H4 (cell line): ENCODE measurements at regions not wholly inside any gene's neighbourhood (a gene's known extent, or its start where the extent isn't known, plus 50 kb on each side); places are given as distances from the start of the nearest gene placed in this dataset.
"Not testable (repeated sequence)": the region's sequence is repeated elsewhere in the genome, so short reads cannot be mapped to it uniquely, and the experiment has no call there.

Source experiments
- DNase-seq: peaks from one replicate; pipeline ENCODE4 v3.0.0-alpha.2; 2015; ENCODE audit warnings: low spot score

DNA sequence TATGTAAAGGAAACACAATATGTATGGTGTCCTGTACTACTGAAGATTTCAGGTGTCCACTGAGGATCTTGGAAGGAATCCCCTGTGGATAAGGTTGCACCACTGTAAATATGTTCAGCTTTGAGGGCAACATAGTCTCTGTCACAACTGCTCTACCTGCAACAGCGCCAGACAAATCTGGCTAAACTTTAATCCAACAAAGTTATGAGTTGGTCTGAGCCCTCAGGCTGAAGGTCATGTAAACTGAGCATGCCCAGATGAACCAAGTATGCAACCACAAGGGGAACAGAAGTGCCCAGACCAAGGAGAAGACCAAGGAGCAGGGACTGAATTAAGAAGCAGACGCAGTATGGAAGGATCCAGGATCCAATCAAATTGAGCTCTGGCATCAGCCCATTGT lies 135.0 kb upstream of the ZNF658 start:
- not testable (repeated sequence) for DNase-seq

DNA sequence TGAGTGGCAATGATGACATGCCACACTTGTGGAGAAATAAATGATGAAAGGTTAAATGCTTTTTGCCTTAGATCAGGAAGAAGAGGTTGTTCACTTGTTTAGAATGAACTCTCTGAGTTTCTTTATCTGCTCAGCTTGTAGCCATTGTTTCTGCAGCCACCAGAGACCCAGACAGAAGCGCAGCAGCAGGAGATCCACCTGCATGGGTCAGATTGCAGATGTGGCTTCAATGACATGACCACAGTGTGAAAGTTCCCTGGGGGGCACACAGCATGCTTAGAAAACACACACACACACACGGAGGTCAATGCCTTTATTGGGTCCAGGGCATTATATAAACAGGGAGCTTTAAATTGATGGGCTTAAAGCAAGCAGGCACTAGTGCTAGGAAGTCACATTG lies 129.0 kb upstream of the ZNF658 start:
- not testable (repeated sequence) for DNase-seq

DNA sequence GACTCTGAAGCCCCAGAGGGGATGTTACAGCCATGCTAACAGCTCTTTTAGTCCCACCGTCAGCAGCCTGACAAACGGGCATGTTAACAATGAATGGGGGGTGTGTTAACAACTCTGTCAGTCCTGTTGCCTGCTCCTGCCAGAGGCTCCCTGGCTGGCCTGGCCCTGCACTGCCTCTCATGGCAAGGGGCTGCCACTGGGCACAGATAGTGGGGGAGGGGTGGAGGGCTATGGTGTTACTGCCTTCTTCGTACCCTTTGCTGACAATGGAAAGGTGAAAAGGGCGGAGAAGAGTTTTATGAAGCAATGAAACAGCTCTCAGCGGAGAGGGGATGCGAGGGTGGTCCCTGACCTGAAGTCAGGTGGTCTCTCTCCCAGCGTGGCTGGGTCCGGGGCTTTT lies 125.9 kb upstream of the ZNF658 start:
- peak; percentile 6 for DNase-seq

DNA sequence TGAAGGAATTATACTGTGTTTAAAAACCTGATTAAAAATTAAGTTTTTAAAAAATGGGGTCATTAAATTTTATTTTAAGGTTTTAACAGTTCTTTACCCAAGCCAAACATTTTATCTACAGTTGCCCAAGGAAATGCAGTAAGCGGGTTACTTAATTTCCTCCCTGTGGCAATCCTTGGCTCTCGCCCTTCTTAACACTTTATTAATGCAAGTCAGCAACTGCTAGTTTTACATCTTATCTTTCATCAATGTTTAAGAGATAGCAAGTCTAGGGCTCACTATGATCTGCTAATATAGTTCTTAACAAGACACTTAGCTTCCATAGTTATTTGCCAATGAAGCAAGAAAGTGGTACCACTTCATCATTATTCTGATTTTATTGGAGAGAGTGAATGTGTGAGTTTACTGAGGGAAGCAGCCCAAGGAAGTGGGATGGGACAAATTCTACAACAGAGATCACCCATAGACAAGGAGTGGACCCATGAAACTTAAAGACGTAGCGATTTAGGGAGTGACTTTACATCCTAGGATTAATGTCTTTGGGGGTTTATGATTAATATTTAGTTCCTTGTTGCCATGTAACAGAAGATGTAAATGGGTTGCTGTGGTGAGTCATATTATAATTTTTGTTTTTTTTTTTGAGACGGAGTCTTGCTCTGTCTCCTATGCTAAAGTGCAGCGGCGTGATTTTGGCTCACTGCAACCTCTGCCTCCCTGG lies 120.4 kb upstream of the ZNF658 start:
- not testable (repeated sequence) for DNase-seq

DNA sequence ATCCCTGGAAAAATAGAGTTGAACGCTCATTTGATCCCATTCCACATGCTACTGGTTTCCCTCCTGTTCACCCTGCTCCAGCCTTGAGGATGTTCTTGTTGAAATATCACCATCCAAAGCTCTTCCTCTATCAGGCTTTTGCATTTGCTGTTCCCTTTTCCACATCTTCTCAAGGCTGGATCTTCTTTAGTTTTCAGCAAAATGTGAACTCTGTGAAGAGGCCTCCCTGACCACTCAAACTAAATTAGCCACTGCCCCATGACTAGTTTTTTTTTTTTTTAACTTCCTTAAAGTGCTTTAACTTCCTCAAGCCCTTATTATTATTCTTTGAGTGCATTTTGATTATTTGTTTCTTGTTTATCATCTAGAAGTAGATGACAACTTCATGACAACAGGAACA lies 119.3 kb upstream of the ZNF658 start:
- DNase-seq: not testable (repeated sequence)

GRCh38 chr9:66782010-66782409 lies 118.5 kb upstream of the ZNF658 start:
- not testable (repeated sequence) for DNase-seq

DNA sequence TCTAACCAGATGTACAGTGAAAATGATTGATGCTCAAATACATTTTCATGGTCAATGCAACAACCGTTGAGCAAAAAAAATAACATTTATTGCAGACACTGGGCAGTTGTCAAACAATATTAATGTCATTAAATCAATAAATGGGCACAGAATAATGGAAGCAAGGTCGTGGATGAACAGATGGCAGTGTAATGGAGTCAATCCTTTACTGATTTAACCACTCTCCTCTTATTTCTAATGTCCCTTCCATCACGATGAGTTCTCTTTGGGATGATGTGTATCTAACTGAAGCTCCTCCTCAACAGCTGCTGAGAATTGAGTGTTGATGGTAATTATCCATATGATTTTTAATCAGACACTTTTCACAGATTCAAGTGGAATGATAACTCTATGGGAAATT lies 114.9 kb upstream of the ZNF658 start:
- not testable (repeated sequence) for DNase-seq

GRCh38 chr9:66791092-66791750 lies 109.3 kb upstream of the ZNF658 start:
- DNase-seq: not testable (repeated sequence)

DNA sequence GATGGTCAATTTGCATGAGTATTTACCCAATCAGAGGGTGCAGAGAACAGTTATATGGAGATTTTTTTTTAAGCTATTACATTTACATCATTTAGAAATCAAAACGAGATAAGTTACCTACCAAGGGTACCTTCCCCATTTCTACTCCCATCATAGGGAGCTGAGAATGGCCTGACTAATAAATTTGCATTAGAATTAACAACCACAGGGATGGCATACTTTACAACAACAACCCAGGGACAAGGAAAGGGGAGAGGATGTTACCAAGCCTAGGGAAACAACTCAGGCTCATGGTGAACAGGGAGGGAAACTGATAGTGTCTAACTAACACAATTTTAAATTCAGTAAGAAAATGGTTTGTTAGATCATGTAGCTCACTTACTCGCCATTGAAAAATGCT lies 105.8 kb upstream of the ZNF658 start:
- not testable (repeated sequence) for DNase-seq

DNA sequence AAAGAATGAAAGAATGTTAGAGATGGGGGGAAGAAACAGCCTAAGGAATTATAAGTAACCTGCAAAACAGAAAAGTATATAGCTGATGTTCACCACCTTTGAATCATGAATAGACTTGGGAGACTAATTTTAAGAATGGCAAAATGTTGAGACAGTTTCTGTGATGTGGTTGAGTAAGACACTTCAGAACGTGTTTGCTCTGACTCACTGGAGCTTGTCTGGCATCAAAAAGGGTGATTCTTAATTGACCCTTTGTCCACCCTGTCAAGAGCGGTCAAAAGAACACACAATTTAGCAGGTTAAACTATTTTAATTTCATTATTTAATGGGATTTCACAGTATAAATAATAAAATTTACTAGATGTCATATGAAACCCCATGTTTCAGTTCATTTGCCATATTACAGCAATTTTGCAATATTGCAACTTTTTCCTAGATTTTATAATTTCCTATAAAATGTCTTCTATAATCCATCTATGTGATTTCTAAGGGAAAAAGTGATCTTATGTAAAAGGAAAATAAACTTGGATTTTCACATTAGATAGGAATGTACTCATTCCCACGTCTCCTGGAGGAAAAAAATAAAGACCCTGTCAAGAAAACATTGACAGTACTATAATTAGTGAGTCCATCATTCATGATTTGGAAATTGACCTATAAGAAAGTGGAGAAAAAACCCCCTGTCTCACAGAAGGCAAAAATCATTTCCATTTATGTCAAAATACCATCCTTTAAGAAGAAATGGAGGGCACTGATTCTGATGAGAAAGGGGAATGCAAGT lies 104.6 kb upstream of the ZNF658 start:
- not testable (repeated sequence) for DNase-seq

- not testable (repeated sequence) for DNase-seq
These were observed 102.5 kb upstream of the ZNF658 start for GRCh38 chr9:66797905-66798616.

- DNase-seq: not testable (repeated sequence)
These were observed 96.9 kb upstream of the ZNF658 start for GRCh38 chr9:66803619-66804018.

- DNase-seq: not testable (repeated sequence)
These were observed 90.3 kb upstream of the ZNF658 start for GRCh38 chr9:66810247-66810646.

- not testable (repeated sequence) for DNase-seq
These were observed 88.2 kb upstream of the ZNF658 start for GRCh38 chr9:66812367-66812766.

DNA sequence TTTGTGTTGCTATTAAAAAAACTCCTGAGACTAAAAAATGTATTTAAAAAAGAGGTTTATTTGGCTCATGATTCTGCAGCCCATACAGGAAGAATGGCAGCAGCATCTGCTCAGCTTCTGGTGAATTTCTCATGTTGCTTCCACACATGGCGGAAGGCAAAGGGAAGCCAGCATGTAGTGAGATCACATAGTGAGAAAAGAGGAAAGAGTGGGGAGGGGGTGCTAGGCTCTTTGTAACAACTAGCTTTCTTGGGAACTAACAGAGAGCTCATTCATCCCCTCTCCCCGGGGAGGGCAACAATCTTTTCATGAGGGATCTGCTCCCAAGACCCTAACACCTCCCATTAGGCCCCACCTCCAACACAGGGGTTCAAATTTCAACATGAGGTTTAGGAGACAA lies 87.6 kb upstream of the ZNF658 start:
- not testable (repeated sequence) for DNase-seq

DNA sequence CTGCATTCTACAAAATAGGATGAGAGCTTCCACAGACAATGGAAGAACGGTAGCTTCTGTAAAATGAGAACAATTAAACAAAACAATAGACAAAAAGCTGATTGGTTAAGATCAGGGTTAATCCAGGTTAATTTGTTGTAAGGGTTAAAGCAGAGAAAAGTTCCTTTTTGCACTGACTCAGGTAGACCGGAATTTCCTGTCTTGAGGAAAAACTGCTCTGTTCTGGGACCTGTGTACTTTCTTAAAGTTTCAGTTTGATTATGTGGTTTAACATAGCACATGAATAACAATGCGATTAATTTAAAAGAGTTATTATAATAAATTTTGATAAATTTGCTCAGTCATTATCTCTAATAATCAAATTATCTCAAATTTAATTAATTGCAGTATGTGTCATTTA lies 86.5 kb upstream of the ZNF658 start:
- DNase-seq: not testable (repeated sequence)

GRCh38 chr9:66819510-66819909 lies 81.0 kb upstream of the ZNF658 start:
- DNase-seq: not testable (repeated sequence)

- DNase-seq: not testable (repeated sequence)
These were observed 80.4 kb upstream of the ZNF658 start for GRCh38 chr9:66820014-66820660.

DNA sequence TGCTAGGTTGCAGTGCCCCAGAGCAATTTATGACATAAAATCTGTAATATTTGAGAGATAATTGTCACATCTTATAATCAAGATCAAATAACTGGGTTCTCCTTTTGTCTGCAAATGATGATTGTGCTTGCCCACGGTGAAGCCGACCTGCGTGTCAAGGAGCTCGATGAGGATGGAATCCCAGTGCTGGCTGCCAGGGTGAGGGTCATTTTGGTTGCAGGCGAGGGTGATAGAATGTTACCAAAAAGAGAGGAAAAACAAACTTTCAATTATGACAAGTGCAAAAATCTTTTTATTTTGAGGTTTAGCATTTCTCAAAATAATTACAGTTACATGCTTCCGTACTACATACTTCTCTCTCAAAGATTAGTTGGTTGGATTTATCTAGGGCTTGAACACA lies 76.4 kb upstream of the ZNF658 start:
- not testable (repeated sequence) for DNase-seq

- not testable (repeated sequence) for DNase-seq
These were observed 70.7 kb upstream of the ZNF658 start for GRCh38 chr9:66829853-66830252.

DNA sequence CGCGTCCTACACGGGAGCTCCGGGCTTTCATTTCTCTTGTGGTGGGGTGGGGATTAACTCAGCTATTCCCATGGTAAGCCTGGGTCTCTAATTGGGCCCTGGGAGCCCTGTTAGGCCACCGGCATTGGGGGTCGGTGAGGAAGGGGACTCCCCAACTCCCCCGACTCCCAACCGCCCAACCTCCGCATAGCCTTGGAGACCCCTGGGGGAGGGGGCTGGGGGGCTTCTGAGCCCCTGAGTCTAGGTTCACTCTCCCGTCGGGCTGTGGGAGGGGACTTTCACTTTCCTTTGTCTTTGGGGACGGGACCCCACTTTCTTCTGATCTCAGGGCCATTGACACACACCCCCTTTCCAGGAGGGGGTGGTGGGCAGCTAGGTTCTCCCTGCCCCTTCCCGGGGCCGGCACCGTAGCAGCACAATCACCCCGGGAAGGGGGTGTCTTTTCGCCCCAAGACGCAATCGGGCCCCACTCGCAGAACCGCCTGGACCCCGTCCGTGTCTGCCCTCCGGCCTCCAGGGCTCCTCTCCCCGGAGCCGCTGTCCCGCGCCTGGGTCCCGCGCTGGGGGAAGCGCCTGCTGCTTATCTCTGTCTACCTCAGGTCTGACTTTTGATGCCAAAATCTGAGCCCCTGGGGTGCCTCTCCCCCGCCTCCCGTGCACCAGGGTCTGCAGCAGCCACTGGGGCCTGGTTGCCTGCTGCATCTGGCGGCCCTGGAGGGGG lies 69.6 kb upstream of the ZNF658 start:
- not testable (repeated sequence) for DNase-seq
